ENCODE measurements at regions not wholly inside any gene's neighbourhood (a gene's known extent, or its start where the extent isn't known, plus 50 kb on each side); places are given as distances from the start of the nearest gene placed in this dataset.

GRCh38 chr2:3060049-3060448, 317.6 kb downstream of the EIPR1 start:
- Histone ChIP-seq H3K27me3 (ENCODE audit: control insufficient read depth, insufficient read depth, low read length) (no peaks in the 10 kb centered on the region), H3K36me3 (ENCODE audit: control insufficient read depth, insufficient read depth, low read length) (no peaks in the 10 kb centered on the region; the same call in 1 of the 2 replicates)
- DNase-seq (ENCODE audit: low read depth, low spot score) = no peak

GRCh38 chr2:3059141-3059925, 318.3 kb downstream of the EIPR1 start:
- Histone ChIP-seq H3K36me3 (ENCODE audit: control insufficient read depth, insufficient read depth, low read length) (no peaks in the 10 kb centered on the region; the same call in 1 of the 2 replicates), H3K9me3 (ENCODE audit: control insufficient read depth, insufficient read depth, low read length) (no peaks in the 10 kb centered on the region), H3K27ac (ENCODE audit: low read length) (no peak overlapping the region), H3K4me1 (ENCODE audit: control insufficient read depth, insufficient read depth, low read length) (no peaks in the 10 kb centered on the region; the same call in 1 of the 2 replicates), H3K4me3 (ENCODE audit: low read length) (no peak overlapping the region), H3K27me3 (ENCODE audit: control insufficient read depth, insufficient read depth, low read length) (no peaks in the 10 kb centered on the region)
- DNase-seq (ENCODE audit: low read depth, low spot score) = no peak
- WGBS (ENCODE audit: insufficient coverage, insufficient read length) = no CpG with 5 or more reads among the region's 37 CpGs

More at GRCh38 chr2:3060049-3060448, 317.6 kb downstream of the EIPR1 start:
- no peaks in the 10 kb centered on the region for H3K9me3 ChIP-seq (ENCODE audit: control insufficient read depth, insufficient read depth, low read length)
- H3K4me3 ChIP-seq (ENCODE audit: low read length) = no peak overlapping the region
- no peaks in the 10 kb centered on the region; the same call in 1 of the 2 replicates for H3K4me1 ChIP-seq (ENCODE audit: control insufficient read depth, insufficient read depth, low read length)
- no CpG with 5 or more reads among the region's 16 CpGs for WGBS (ENCODE audit: insufficient coverage, insufficient read length)
- H3K27ac ChIP-seq (ENCODE audit: low read length) = no peak overlapping the region

- WGBS (ENCODE audit: insufficient coverage, insufficient read length) = no CpG with 5 or more reads among the region's 8 CpGs
Measured at GRCh38 chr2:3054066-3054465, 323.6 kb downstream of the EIPR1 start.

GRCh38 chr2:3051266-3051665, 326.4 kb downstream of the EIPR1 start:
- no peak for DNase-seq (ENCODE audit: low read depth, low spot score)
- Histone ChIP-seq H3K4me1 (ENCODE audit: control insufficient read depth, insufficient read depth, low read length) (no peaks in the 10 kb centered on the region; the same call in 1 of the 2 replicates), H3K27me3 (ENCODE audit: control insufficient read depth, insufficient read depth, low read length) (no peaks in the 10 kb centered on the region), H3K4me3 (ENCODE audit: low read length) (no peak overlapping the region), H3K36me3 (ENCODE audit: control insufficient read depth, insufficient read depth, low read length) (no peaks in the 10 kb centered on the region), H3K9me3 (ENCODE audit: control insufficient read depth, insufficient read depth, low read length) (no peaks in the 10 kb centered on the region), H3K27ac (ENCODE audit: low read length) (no peak overlapping the region)
- WGBS (ENCODE audit: insufficient coverage, insufficient read length) = no CpG with 5 or more reads among the region's 5 CpGs

More at GRCh38 chr2:3054066-3054465, 323.6 kb downstream of the EIPR1 start:
- Histone ChIP-seq H3K4me3 (ENCODE audit: low read length) (no peak overlapping the region), H3K27me3 (ENCODE audit: control insufficient read depth, insufficient read depth, low read length) (no peaks in the 10 kb centered on the region), H3K9me3 (ENCODE audit: control insufficient read depth, insufficient read depth, low read length) (no peaks in the 10 kb centered on the region), H3K27ac (ENCODE audit: low read length) (no peak overlapping the region), H3K4me1 (ENCODE audit: control insufficient read depth, insufficient read depth, low read length) (no peaks in the 10 kb centered on the region; the same call in 1 of the 2 replicates), H3K36me3 (ENCODE audit: control insufficient read depth, insufficient read depth, low read length) (no peaks in the 10 kb centered on the region)
- DNase-seq (ENCODE audit: low read depth, low spot score) = no peak

- Histone ChIP-seq H3K36me3 (ENCODE audit: control insufficient read depth, insufficient read depth, low read length) (no peaks in the 10 kb centered on the region), H3K9me3 (ENCODE audit: control insufficient read depth, insufficient read depth, low read length) (no peaks in the 10 kb centered on the region), H3K27ac (ENCODE audit: low read length) (no peak overlapping the region), H3K27me3 (ENCODE audit: control insufficient read depth, insufficient read depth, low read length) (no peaks in the 10 kb centered on the region), H3K4me1 (ENCODE audit: control insufficient read depth, insufficient read depth, low read length) (no peaks in the 10 kb centered on the region), H3K4me3 (ENCODE audit: low read length) (no peak overlapping the region)
- no peak for DNase-seq (ENCODE audit: low read depth, low spot score)
- no CpG with 5 or more reads among the region's 14 CpGs for WGBS (ENCODE audit: insufficient coverage, insufficient read length)
Measured at GRCh38 chr2:3046170-3046865, 331.3 kb downstream of the EIPR1 start.

GRCh38 chr2:3045318-3045921, 332.2 kb downstream of the EIPR1 start:
- no peak for DNase-seq (ENCODE audit: low read depth, low spot score)
- no peaks in the 10 kb centered on the region; the same call in 1 of the 2 replicates for H3K4me1 ChIP-seq (ENCODE audit: control insufficient read depth, insufficient read depth, low read length)
- 100% methylated on average over 1 of the region's 10 CpGs for WGBS (ENCODE audit: insufficient coverage, insufficient read length)
- no peaks in the 10 kb centered on the region for H3K27me3 ChIP-seq (ENCODE audit: control insufficient read depth, insufficient read depth, low read length)
- H3K9me3 ChIP-seq (ENCODE audit: control insufficient read depth, insufficient read depth, low read length) = no peaks in the 10 kb centered on the region
- no peaks in the 10 kb centered on the region for H3K36me3 ChIP-seq (ENCODE audit: control insufficient read depth, insufficient read depth, low read length)
- H3K27ac ChIP-seq (ENCODE audit: low read length) = no peak overlapping the region
- H3K4me3 ChIP-seq (ENCODE audit: low read length) = no peak overlapping the region

GRCh38 chr2:3044587-3045317, 332.9 kb downstream of the EIPR1 start:
- no peaks in the 10 kb centered on the region; the same call in 1 of the 2 replicates for H3K4me1 ChIP-seq (ENCODE audit: control insufficient read depth, insufficient read depth, low read length)
- no CpG with 5 or more reads among the region's 15 CpGs for WGBS (ENCODE audit: insufficient coverage, insufficient read length)
- H3K27ac ChIP-seq (ENCODE audit: low read length) = no peak overlapping the region
- H3K9me3 ChIP-seq (ENCODE audit: control insufficient read depth, insufficient read depth, low read length) = no peaks in the 10 kb centered on the region
- H3K36me3 ChIP-seq (ENCODE audit: control insufficient read depth, insufficient read depth, low read length) = no peaks in the 10 kb centered on the region
- no peaks in the 10 kb centered on the region for H3K27me3 ChIP-seq (ENCODE audit: control insufficient read depth, insufficient read depth, low read length)
- H3K4me3 ChIP-seq (ENCODE audit: low read length) = no peak overlapping the region
- no peak for DNase-seq (ENCODE audit: low read depth, low spot score)

GRCh38 chr2:3043726-3044125, 333.9 kb downstream of the EIPR1 start:
- DNase-seq (ENCODE audit: low read depth, low spot score) = no peak
- Histone ChIP-seq H3K4me1 (ENCODE audit: control insufficient read depth, insufficient read depth, low read length) (no peaks in the 10 kb centered on the region; the same call in 1 of the 2 replicates), H3K27ac (ENCODE audit: low read length) (no peak overlapping the region), H3K36me3 (ENCODE audit: control insufficient read depth, insufficient read depth, low read length) (no peaks in the 10 kb centered on the region), H3K9me3 (ENCODE audit: control insufficient read depth, insufficient read depth, low read length) (no peaks in the 10 kb centered on the region), H3K27me3 (ENCODE audit: control insufficient read depth, insufficient read depth, low read length) (no peaks in the 10 kb centered on the region), H3K4me3 (ENCODE audit: low read length) (no peak overlapping the region)
- no CpG with 5 or more reads among the region's 8 CpGs for WGBS (ENCODE audit: insufficient coverage, insufficient read length)

- Histone ChIP-seq H3K9me3 (ENCODE audit: control insufficient read depth, insufficient read depth, low read length) (no peaks in the 10 kb centered on the region), H3K27me3 (ENCODE audit: control insufficient read depth, insufficient read depth, low read length) (no peaks in the 10 kb centered on the region), H3K4me1 (ENCODE audit: control insufficient read depth, insufficient read depth, low read length) (no peaks in the 10 kb centered on the region; the same call in 1 of the 2 replicates), H3K36me3 (ENCODE audit: control insufficient read depth, insufficient read depth, low read length) (no peaks in the 10 kb centered on the region), H3K27ac (ENCODE audit: low read length) (no peak overlapping the region), H3K4me3 (ENCODE audit: low read length) (no peak overlapping the region)
- no CpG with 5 or more reads among the region's 20 CpGs for WGBS (ENCODE audit: insufficient coverage, insufficient read length)
- no peak for DNase-seq (ENCODE audit: low read depth, low spot score)
Measured at GRCh38 chr2:3042601-3043585, 334.7 kb downstream of the EIPR1 start.

All from iPS DF 6.9 (cell line).